Nephron (organoid): ENCODE measurements at regions not wholly inside any gene's neighbourhood (a gene's known extent, or its start where the extent isn't known, plus 50 kb on each side); places are given as distances from the start of the nearest gene placed in this dataset.

Experiments
- H3K27ac Mint-ChIP-seq, 3 experiments: 2 replicates each; pipeline ENCODE4 v1.8.0; 2020; ENCODE audit warnings: mixed read lengths in 3 of 3, mild to moderate bottlenecking in 2 of 3, moderate library complexity in 1 of 3
- H3K27me3 Mint-ChIP-seq: 2 replicates; pipeline ENCODE4 v1.8.0; 2021; ENCODE audit warnings: low read depth, mild to moderate bottlenecking, moderate library complexity, mixed read lengths
- H3K36me3 Mint-ChIP-seq: 2 replicates; pipeline ENCODE4 v1.8.0; 2020; ENCODE audit warnings: low read depth, mixed read lengths
- H3K4me1 Mint-ChIP-seq: 2 replicates; pipeline ENCODE4 v1.8.0; 2020; ENCODE audit warnings: mixed read lengths
- H3K4me3 Mint-ChIP-seq, 3 experiments: 2 replicates each; pipeline ENCODE4 v1.8.0; 2020; ENCODE audit warnings: mild to moderate bottlenecking in 3 of 3, mixed read lengths in 3 of 3, moderate library complexity in 2 of 3
- H3K9me3 Mint-ChIP-seq: 2 replicates; pipeline ENCODE4 v1.8.0; 2020; ENCODE audit warnings: mixed read lengths
- TF ChIP-seq, protein P1 (sequence below), 3 experiments: fragments of 200-600 bp; sonication (generic); IDR thresholded peaks; one replicate each; pipeline ENCODE4 v1.5.0; 2021; ENCODE audit warnings: antibody characterized with exemption in 3 of 3; ENCODE audit not compliant: unreplicated experiment in 3 of 3

DNA sequence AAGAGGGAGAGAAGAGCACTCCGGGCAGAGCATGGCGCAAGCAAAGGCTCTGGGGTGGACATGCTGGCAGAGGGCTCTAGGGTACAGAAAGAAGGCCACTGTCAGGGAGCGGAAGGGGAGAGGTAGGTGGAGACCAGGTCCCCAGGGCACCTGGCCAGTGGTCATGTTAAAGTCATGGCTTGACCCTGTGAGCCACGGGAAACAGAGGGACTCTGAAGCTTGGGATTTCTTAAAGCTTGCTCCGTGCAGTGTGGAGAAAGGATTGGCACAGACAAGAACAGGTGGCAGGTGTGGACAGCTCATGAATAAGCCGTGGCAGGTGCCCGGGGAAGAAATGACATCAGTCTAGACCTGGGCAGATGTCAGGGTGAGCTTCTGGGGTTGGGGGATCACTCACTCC lies 413.8 kb downstream of the BCL11B start:
- H3K4me1 Mint-ChIP-seq, result peaks cover 29% of the 10 kb centered on the region
- H3K27ac Mint-ChIP-seq, result peak overlapping the region in 1 of 3 experiments; percentile 39
- TF ChIP-seq, protein P1, sequence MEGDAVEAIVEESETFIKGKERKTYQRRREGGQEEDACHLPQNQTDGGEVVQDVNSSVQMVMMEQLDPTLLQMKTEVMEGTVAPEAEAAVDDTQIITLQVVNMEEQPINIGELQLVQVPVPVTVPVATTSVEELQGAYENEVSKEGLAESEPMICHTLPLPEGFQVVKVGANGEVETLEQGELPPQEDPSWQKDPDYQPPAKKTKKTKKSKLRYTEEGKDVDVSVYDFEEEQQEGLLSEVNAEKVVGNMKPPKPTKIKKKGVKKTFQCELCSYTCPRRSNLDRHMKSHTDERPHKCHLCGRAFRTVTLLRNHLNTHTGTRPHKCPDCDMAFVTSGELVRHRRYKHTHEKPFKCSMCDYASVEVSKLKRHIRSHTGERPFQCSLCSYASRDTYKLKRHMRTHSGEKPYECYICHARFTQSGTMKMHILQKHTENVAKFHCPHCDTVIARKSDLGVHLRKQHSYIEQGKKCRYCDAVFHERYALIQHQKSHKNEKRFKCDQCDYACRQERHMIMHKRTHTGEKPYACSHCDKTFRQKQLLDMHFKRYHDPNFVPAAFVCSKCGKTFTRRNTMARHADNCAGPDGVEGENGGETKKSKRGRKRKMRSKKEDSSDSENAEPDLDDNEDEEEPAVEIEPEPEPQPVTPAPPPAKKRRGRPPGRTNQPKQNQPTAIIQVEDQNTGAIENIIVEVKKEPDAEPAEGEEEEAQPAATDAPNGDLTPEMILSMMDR (IDR thresholded peaks at IDR 0.05; ENCODE audit: unreplicated experiment in 3 of 3), result no peak
- H3K27me3 Mint-ChIP-seq, result peaks cover 10% of the 10 kb centered on the region
- H3K4me3 Mint-ChIP-seq, result no peak overlapping the region
- no peaks in the 10 kb centered on the region for H3K9me3 Mint-ChIP-seq
- H3K36me3 Mint-ChIP-seq, result no peaks in the 10 kb centered on the region

DNA sequence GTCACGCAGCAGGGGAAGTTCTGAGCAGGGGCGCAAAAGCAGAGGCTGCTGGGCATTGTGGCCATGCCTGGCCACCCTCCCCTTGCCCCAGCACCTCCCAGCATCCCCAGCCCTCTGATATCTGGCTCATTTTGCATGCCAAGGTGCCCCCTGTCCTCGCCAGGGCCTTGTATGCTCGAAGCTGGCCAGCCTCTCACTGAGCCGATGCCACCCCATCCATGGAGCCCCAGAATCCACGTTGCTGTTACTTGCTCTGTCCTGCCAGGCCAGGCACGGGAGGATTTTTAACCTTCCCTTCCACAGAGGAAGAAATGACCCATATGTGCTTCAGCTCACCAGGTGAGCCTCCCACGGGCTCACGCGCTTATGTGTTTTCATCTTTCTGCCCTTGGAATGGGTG lies 413.4 kb downstream of the BCL11B start:
- no peak overlapping the region for H3K4me3 Mint-ChIP-seq
- H3K9me3 Mint-ChIP-seq, result no peaks in the 10 kb centered on the region
- H3K27ac Mint-ChIP-seq, result no peak overlapping the region
- no peaks in the 10 kb centered on the region for H3K36me3 Mint-ChIP-seq
- H3K27me3 Mint-ChIP-seq, result peaks cover 10% of the 10 kb centered on the region
- peaks cover 29% of the 10 kb centered on the region for H3K4me1 Mint-ChIP-seq
- TF ChIP-seq, protein P1 (IDR thresholded peaks at IDR 0.05; ENCODE audit: unreplicated experiment in 3 of 3), result no peak

DNA sequence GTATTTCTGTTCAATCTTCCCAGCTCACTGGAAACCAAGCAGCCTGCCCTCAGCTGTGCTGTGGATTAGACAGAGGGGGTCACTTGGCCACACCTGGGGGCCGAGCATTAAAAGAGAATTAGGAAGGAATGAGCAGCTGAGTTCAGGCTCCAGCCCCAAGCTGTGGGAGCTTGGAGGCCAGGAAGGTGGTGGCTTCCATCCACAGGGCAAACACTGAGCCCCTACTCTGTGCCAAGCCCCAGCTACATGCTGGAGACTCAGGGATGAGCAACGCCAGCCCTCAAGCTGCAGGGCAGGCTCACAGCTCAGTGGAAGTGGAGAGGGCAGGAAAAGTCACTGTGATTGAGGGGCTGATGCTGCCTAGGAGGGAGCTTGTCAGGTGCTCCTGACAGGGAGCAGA lies 412.7 kb downstream of the BCL11B start:
- H3K4me1 Mint-ChIP-seq, result peaks cover 29% of the 10 kb centered on the region
- H3K9me3 Mint-ChIP-seq, result no peaks in the 10 kb centered on the region
- TF ChIP-seq, protein P1 (IDR thresholded peaks at IDR 0.05; ENCODE audit: unreplicated experiment in 3 of 3), result no peak
- H3K27me3 Mint-ChIP-seq, result peaks cover 6% of the 10 kb centered on the region
- H3K27ac Mint-ChIP-seq, result no peak overlapping the region
- H3K36me3 Mint-ChIP-seq, result no peaks in the 10 kb centered on the region
- no peak overlapping the region for H3K4me3 Mint-ChIP-seq

DNA sequence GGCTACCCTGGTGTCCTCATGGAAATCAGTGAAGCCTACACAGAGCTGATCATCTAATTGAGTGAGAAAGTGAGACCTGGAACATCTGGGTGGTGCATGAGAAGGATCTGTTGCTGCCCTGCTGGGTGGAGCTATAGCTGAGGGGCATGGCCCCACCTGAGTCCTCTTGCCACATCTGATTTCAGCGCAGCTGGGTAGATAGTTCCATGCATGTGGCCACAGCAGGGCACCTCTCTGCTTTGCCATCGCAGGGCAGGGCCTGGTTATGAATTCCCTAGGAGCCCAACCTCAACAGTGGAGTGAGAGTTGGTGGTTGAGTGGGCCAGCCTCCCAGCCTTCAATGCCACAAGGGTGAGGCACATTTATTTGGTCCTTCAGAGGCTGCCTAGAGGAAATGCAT lies 407.8 kb downstream of the BCL11B start:
- Mint-ChIP-seq H3K36me3 (no peaks in the 10 kb centered on the region), H3K4me3 (no peak overlapping the region), H3K4me1 (peaks cover 19% of the 10 kb centered on the region), H3K27me3 (peaks cover 24% of the 10 kb centered on the region), H3K27ac (no peak overlapping the region), H3K9me3 (no peaks in the 10 kb centered on the region)
- TF ChIP-seq, protein P1 (IDR thresholded peaks at IDR 0.05; ENCODE audit: unreplicated experiment in 3 of 3), result no peak

DNA sequence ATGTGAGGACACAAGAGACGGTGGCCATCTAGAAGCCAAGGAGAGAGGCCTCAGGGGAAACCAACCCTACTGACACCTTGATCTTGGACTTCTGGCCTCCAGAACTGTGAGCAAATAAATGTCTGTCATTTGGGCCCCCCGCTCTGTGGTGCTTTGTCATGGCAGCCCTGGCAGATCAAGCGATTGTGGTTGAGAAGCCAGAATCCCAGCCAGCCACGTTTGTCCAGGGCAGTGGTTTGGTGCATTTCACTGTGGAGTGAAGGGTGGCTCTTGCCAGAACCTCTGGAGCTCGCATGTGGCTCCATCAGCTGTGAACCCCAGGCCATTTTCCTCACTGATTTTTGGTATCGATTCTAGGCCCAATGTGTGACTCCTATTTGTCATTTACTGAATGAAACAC lies 404.9 kb downstream of the BCL11B start:
- Mint-ChIP-seq H3K27ac (no peak overlapping the region), H3K4me1 (peaks cover 7% of the 10 kb centered on the region), H3K4me3 (no peak overlapping the region), H3K27me3 (peaks cover 21% of the 10 kb centered on the region), H3K36me3 (no peaks in the 10 kb centered on the region), H3K9me3 (no peaks in the 10 kb centered on the region)
- TF ChIP-seq, protein P1 (IDR thresholded peaks at IDR 0.05; ENCODE audit: unreplicated experiment in 3 of 3), result no peak

DNA sequence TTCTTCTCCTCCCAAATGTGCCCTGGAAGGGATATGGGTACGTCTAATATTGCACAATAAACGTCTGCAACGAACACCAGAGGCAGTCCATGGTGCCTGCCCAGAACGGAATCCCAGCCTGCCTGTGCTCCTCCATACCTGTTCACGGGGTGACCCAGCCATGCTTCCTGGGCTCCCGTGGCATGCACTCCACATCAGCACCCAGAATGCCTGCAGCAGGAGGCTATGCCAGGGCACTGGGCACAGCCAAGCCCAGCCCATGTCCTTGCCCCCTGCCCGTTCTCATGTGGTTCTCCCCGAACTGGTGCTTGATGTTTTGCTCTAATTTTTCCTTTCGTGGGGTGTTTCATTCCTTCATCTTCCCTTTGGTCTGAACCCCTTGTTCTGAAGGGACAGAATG lies 404.3 kb downstream of the BCL11B start:
- Mint-ChIP-seq H3K4me3 (no peak overlapping the region), H3K27ac (no peak overlapping the region), H3K9me3 (no peaks in the 10 kb centered on the region), H3K36me3 (no peaks in the 10 kb centered on the region), H3K27me3 (peaks cover 20% of the 10 kb centered on the region), H3K4me1 (peaks cover 1% of the 10 kb centered on the region)
- TF ChIP-seq, protein P1 (IDR thresholded peaks at IDR 0.05; ENCODE audit: unreplicated experiment in 3 of 3), result no peak
